ENCODE measurements at regions not wholly inside any gene's neighbourhood (a gene's known extent, or its start where the extent isn't known, plus 50 kb on each side); places are given as distances from the start of the nearest gene placed in this dataset.

- H3K4me3 ChIP-seq (replicated peaks; ENCODE audit: low read depth, low read length) = no peak overlapping the region
- no peak for DNase-seq (ENCODE audit: low read depth)
- no peak for TF ChIP-seq CTCF (IDR thresholded peaks at IDR 0.05; ENCODE audit: low read length, missing control alignments)
Observed at GRCh38 chr21:16932314-16932713, 580.5 kb upstream of the CXADR start.

GRCh38 chr21:16942703-16943102 lies 570.1 kb upstream of the CXADR start:
- peak; percentile 24 for DNase-seq (ENCODE audit: low read depth)
- no peak overlapping the region for H3K4me3 ChIP-seq (replicated peaks; ENCODE audit: low read depth, low read length)
- peak; percentile 30 for TF ChIP-seq CTCF (IDR thresholded peaks at IDR 0.05; ENCODE audit: low read length, missing control alignments)

GRCh38 chr21:16943231-16943630 lies 569.6 kb upstream of the CXADR start:
- no peak for TF ChIP-seq CTCF (IDR thresholded peaks at IDR 0.05; ENCODE audit: low read length, missing control alignments)
- no peak for DNase-seq (ENCODE audit: low read depth)
- H3K4me3 ChIP-seq (replicated peaks; ENCODE audit: low read depth, low read length) = no peak overlapping the region

GRCh38 chr21:16945580-16945979 lies 567.3 kb upstream of the CXADR start:
- no peak overlapping the region for H3K4me3 ChIP-seq (replicated peaks; ENCODE audit: low read depth, low read length)
- DNase-seq (ENCODE audit: low read depth) = peak; percentile 7
- no peak for TF ChIP-seq CTCF (IDR thresholded peaks at IDR 0.05; ENCODE audit: low read length, missing control alignments)

- TF ChIP-seq CTCF (IDR thresholded peaks at IDR 0.05; ENCODE audit: low read length, missing control alignments) = no peak
- no peak for DNase-seq (ENCODE audit: low read depth)
- H3K4me3 ChIP-seq (replicated peaks; ENCODE audit: low read depth, low read length) = no peak overlapping the region
Observed at GRCh38 chr21:16956824-16957223, 556.0 kb upstream of the CXADR start.

- no peak for DNase-seq (ENCODE audit: low read depth)
- H3K4me3 ChIP-seq (replicated peaks; ENCODE audit: low read depth, low read length) = no peak overlapping the region
- no peak for TF ChIP-seq CTCF (IDR thresholded peaks at IDR 0.05; ENCODE audit: low read length, missing control alignments)
Observed at GRCh38 chr21:16965424-16965823, 547.4 kb upstream of the CXADR start.

- no peak overlapping the region for H3K4me3 ChIP-seq (replicated peaks; ENCODE audit: low read depth, low read length)
- no peak for TF ChIP-seq CTCF (IDR thresholded peaks at IDR 0.05; ENCODE audit: low read length, missing control alignments)
- no peak for DNase-seq (ENCODE audit: low read depth)
Observed at GRCh38 chr21:16968436-16968835, 544.4 kb upstream of the CXADR start.

All from fibroblast of pulmonary artery (primary cell).